ENCODE measurements at regions not wholly inside any gene's neighbourhood (a gene's known extent, or its start where the extent isn't known, plus 50 kb on each side); places are given as distances from the start of the nearest gene placed in this dataset.

DNA sequence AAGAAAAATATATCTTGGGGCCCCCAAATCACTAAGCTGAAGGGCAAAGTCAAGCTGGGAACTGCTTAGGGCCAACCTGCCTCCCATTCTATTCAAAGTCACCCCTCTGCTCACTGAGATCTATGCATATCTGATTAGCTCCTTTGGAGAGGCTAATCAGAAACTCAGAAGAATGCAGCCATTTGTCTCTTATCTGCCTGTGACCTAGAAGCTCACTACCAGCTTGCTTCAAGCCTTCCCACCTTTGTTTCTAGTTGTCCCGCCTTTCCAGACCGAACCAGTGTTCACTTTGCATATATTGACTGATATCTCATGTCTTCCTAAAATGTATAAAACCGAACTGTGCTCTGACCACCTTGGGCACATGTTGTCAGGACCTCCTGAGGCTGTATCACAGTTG is 479.4 kb downstream of the METTL4 start:
- Histone ChIP-seq H3K4me1 (ENCODE audit: insufficient read depth, insufficient read length) (no peaks in the 10 kb centered on the region), H3K9ac (ENCODE audit: insufficient read length, low read depth) (no peak overlapping the region), H3K27me3 (ENCODE audit: insufficient read depth, insufficient read length) (no peaks in the 10 kb centered on the region), H3K36me3 (ENCODE audit: insufficient read depth, insufficient read length, low read length) (no peaks in the 10 kb centered on the region), H3K9me3 (ENCODE audit: insufficient read depth, low read length) (no peaks in the 10 kb centered on the region), H3K4me3 (ENCODE audit: insufficient read length, low read depth) (no peak overlapping the region)
- no peak for DNase-seq (ENCODE audit: low read depth, low spot score)
- TF ChIP-seq ZNF274 (IDR thresholded peaks at IDR 0.05; ENCODE audit: low read depth, low read length), result no peak
- TF ChIP-seq SUZ12 (IDR thresholded peaks at IDR 0.05; ENCODE audit: extremely low read depth, insufficient read depth, insufficient read length), result no peak
- no peak for TF ChIP-seq YY1 (IDR thresholded peaks at IDR 0.05; ENCODE audit: insufficient read depth, insufficient read length)

DNA sequence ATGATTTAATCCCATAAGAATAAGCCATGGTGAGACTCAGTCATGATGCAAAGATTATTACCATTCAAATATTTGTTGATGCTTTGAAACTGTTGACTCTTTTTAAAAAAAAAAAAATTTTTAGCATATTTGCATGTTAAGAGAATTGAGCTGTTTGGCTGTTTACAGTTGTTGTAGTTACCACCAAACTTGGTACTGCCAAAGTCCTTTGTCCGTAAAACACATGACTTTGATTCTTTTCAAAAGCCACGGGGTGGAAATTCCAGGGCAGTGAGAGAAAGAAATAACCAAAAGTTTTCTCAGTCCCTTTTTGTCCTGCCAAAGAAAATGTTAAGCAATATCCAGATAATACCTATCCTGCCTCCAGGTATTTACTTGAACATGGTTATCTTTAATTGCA is 474.8 kb downstream of the METTL4 start:
- Histone ChIP-seq H3K9me3 (ENCODE audit: insufficient read depth, low read length) (no peaks in the 10 kb centered on the region; the same call in 1 of the 2 replicates), H3K4me3 (ENCODE audit: insufficient read length, low read depth) (no peak overlapping the region), H3K27me3 (ENCODE audit: insufficient read depth, insufficient read length) (no peaks in the 10 kb centered on the region), H3K9ac (ENCODE audit: insufficient read length, low read depth) (no peak overlapping the region), H3K4me1 (ENCODE audit: insufficient read depth, insufficient read length) (no peaks in the 10 kb centered on the region), H3K36me3 (ENCODE audit: insufficient read depth, insufficient read length, low read length) (no peaks in the 10 kb centered on the region)
- TF ChIP-seq SUZ12 (IDR thresholded peaks at IDR 0.05; ENCODE audit: extremely low read depth, insufficient read depth, insufficient read length) (no peak), YY1 (IDR thresholded peaks at IDR 0.05; ENCODE audit: insufficient read depth, insufficient read length) (no peak), ZNF274 (IDR thresholded peaks at IDR 0.05; ENCODE audit: low read depth, low read length) (no peak)
- no peak for DNase-seq (ENCODE audit: low read depth, low spot score)

DNA sequence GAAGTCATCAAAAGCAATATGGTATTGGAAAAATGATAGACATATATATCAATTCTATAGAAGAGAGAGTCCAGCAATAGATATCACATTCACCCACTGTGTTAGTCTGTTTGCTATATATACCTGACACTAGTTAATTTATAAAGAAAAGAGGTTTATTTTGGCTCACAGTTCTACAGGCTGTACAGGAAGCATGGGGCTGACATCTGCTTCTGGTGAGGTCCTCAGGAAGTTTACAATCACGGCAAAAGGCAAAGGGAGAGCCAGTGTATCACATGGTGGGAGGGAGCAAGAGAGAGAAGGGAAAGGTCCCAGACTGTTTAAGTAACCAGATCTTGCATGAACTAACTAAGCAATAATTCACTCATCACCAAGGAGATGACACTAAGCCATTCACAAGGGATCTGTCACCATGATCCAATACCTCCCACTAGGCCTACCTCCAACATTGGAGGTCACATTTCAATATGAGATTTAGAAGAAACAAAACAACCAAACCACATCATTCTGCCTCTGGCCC is 470.6 kb downstream of the METTL4 start:
- H3K36me3 ChIP-seq (ENCODE audit: insufficient read depth, insufficient read length, low read length), result no peaks in the 10 kb centered on the region
- H3K4me3 ChIP-seq (ENCODE audit: insufficient read length, low read depth), result no peak overlapping the region
- no peak for DNase-seq (ENCODE audit: low read depth, low spot score)
- no peak for TF ChIP-seq YY1 (IDR thresholded peaks at IDR 0.05; ENCODE audit: insufficient read depth, insufficient read length)
- no peak for TF ChIP-seq ZNF274 (IDR thresholded peaks at IDR 0.05; ENCODE audit: low read depth, low read length)
- no peak for TF ChIP-seq SUZ12 (IDR thresholded peaks at IDR 0.05; ENCODE audit: extremely low read depth, insufficient read depth, insufficient read length)
- H3K9me3 ChIP-seq (ENCODE audit: insufficient read depth, low read length), result no peaks in the 10 kb centered on the region; the same call in 1 of the 2 replicates
- H3K27me3 ChIP-seq (ENCODE audit: insufficient read depth, insufficient read length), result no peaks in the 10 kb centered on the region
- H3K4me1 ChIP-seq (ENCODE audit: insufficient read depth, insufficient read length), result no peaks in the 10 kb centered on the region
- H3K9ac ChIP-seq (ENCODE audit: insufficient read length, low read depth), result no peak overlapping the region

DNA sequence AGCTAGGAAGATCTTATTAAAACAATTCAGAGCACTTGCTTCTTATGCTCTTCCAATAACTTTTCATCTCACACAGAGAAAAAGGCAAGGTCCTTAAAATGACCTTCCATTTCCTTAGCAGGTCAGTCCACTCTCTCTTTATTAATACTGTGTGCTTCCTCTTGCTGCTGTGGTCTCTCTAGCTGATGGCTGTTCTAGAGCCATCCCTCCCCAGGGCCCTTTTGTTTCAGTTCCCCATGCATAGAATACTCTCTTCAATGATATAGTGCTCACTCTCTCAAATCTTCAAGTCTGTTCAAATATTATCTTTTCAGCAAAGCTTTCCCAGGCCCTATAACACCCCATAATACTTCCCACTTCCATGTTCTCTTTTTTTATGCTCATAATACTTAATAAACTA is 469.3 kb downstream of the METTL4 start:
- TF ChIP-seq YY1 (IDR thresholded peaks at IDR 0.05; ENCODE audit: insufficient read depth, insufficient read length) (no peak), SUZ12 (IDR thresholded peaks at IDR 0.05; ENCODE audit: extremely low read depth, insufficient read depth, insufficient read length) (no peak), ZNF274 (IDR thresholded peaks at IDR 0.05; ENCODE audit: low read depth, low read length) (no peak)
- H3K36me3 ChIP-seq (ENCODE audit: insufficient read depth, insufficient read length, low read length), result no peaks in the 10 kb centered on the region
- H3K27me3 ChIP-seq (ENCODE audit: insufficient read depth, insufficient read length), result no peaks in the 10 kb centered on the region
- no peak overlapping the region for H3K4me3 ChIP-seq (ENCODE audit: insufficient read length, low read depth)
- H3K9ac ChIP-seq (ENCODE audit: insufficient read length, low read depth), result no peak overlapping the region
- no peaks in the 10 kb centered on the region for H3K4me1 ChIP-seq (ENCODE audit: insufficient read depth, insufficient read length)
- no peak for DNase-seq (ENCODE audit: low read depth, low spot score)
- no peaks in the 10 kb centered on the region; the same call in 1 of the 2 replicates for H3K9me3 ChIP-seq (ENCODE audit: insufficient read depth, low read length)

DNA sequence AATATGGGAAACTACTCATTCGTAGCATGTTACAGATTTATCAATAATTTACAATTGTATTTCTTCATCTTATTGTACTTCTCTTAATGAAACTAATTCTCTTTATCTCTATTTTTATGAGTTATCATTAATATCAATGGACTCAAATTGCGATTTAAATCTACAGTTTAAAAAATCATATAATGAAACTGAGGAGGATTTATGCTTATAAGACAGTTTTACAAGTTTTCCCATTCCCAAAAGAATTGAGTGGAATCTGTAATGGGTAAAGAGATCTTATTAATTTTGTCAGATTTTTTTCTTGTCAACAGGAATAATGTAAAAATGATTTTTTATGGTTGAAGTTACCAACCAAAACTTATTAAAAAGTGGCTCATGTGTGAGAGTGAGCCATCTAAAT is 468.0 kb downstream of the METTL4 start:
- no peak for TF ChIP-seq ZNF274 (IDR thresholded peaks at IDR 0.05; ENCODE audit: low read depth, low read length)
- Histone ChIP-seq H3K27me3 (ENCODE audit: insufficient read depth, insufficient read length) (no peaks in the 10 kb centered on the region), H3K36me3 (ENCODE audit: insufficient read depth, insufficient read length, low read length) (no peaks in the 10 kb centered on the region), H3K9ac (ENCODE audit: insufficient read length, low read depth) (no peak overlapping the region), H3K4me3 (ENCODE audit: insufficient read length, low read depth) (no peak overlapping the region), H3K9me3 (ENCODE audit: insufficient read depth, low read length) (no peaks in the 10 kb centered on the region; the same call in 1 of the 2 replicates), H3K4me1 (ENCODE audit: insufficient read depth, insufficient read length) (no peaks in the 10 kb centered on the region)
- DNase-seq (ENCODE audit: low read depth, low spot score), result no peak

DNA sequence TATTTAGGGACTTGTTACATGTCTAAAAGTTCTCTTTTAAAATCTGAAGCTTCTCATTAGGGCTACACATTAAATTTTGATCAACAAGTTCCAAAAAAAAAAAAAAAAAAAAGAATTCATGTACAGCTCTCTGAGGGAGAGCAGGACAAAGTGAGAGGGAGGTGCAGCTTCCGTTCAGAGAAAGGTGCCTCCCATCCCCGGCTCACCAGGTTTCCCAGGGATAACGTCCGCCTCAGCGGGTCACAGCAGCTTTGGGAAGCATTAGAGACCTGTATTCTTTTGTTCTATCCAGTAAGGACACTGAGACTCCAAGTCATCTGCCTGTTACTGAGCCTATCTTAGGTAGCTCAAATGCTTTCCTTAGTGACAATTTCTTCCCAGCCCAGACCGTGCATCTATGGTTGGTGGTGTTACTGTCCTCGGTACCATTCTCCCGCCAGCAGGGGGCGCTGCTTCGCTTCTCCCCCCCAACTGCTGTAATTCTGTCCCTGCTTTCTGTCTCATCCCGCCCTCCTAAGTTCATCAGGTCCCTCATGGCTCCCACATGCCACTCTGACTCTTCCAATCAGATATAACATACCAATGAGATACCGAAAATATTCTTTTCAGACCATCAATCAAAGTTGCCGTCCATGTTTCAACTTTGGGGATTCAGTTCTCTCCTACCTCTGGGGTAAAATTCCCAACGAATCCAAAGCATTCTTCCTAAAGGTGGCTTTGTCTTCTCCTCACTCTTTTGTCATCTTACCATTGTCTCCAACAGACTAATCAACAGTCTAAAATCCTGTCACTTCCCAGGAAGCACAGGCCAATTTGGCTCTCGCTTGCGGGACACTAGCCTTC is 466.5 kb downstream of the METTL4 start:
- no peak overlapping the region for H3K4me3 ChIP-seq (ENCODE audit: insufficient read length, low read depth)
- H3K4me1 ChIP-seq (ENCODE audit: insufficient read depth, insufficient read length), result no peaks in the 10 kb centered on the region
- no peak overlapping the region for H3K9ac ChIP-seq (ENCODE audit: insufficient read length, low read depth)
- H3K36me3 ChIP-seq (ENCODE audit: insufficient read depth, insufficient read length, low read length), result no peaks in the 10 kb centered on the region
- DNase-seq (ENCODE audit: low read depth, low spot score), result peak; percentile 22
- no peak for TF ChIP-seq SUZ12 (IDR thresholded peaks at IDR 0.05; ENCODE audit: extremely low read depth, insufficient read depth, insufficient read length)
- no peak for TF ChIP-seq ZNF274 (IDR thresholded peaks at IDR 0.05; ENCODE audit: low read depth, low read length)
- no peak for TF ChIP-seq YY1 (IDR thresholded peaks at IDR 0.05; ENCODE audit: insufficient read depth, insufficient read length)
- H3K27me3 ChIP-seq (ENCODE audit: insufficient read depth, insufficient read length), result no peaks in the 10 kb centered on the region
- H3K9me3 ChIP-seq (ENCODE audit: insufficient read depth, low read length), result no peaks in the 10 kb centered on the region; the same call in 1 of the 2 replicates

DNA sequence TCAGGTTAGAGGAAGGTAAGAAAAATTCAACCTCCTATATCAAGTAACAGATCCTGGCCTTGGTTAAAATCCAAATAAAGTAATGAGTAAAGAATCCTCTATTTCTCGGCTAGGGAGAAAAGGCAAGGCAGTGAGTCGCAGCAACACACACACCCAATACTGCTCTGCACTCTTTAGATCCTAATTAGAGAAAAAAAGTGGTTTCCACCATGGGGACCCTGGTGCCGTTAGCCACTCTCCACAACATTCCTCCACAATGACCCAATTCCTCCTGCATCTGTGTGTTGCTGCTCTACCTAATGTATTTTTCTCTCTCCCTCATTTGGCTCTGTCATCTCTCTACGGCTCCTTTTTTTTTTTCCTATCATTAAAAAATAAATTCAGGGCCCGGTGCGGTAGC is 462.7 kb downstream of the METTL4 start:
- TF ChIP-seq ZNF274 (IDR thresholded peaks at IDR 0.05; ENCODE audit: low read depth, low read length) (no peak), SUZ12 (IDR thresholded peaks at IDR 0.05; ENCODE audit: extremely low read depth, insufficient read depth, insufficient read length) (no peak)
- H3K9ac ChIP-seq (ENCODE audit: insufficient read length, low read depth), result no peak overlapping the region
- no peaks in the 10 kb centered on the region for H3K27me3 ChIP-seq (ENCODE audit: insufficient read depth, insufficient read length)
- H3K36me3 ChIP-seq (ENCODE audit: insufficient read depth, insufficient read length, low read length), result no peaks in the 10 kb centered on the region
- no peak for DNase-seq (ENCODE audit: low read depth, low spot score)
- H3K4me1 ChIP-seq (ENCODE audit: insufficient read depth, insufficient read length), result no peaks in the 10 kb centered on the region
- no peak overlapping the region for H3K4me3 ChIP-seq (ENCODE audit: insufficient read length, low read depth)
- no peaks in the 10 kb centered on the region for H3K9me3 ChIP-seq (ENCODE audit: insufficient read depth, low read length)

All from NT2/D1 (cell line).